Activated CD8-positive, alpha-beta T cell treated with anti-CD3 and anti-CD28 coated beads, Interleukin-2, amount 10 ng/mL, durations not matched to agents 7 days and 5 days (primary cell): ENCODE measurements at regions not wholly inside any gene's neighbourhood (a gene's known extent, or its start where the extent isn't known, plus 50 kb on each side); places are given as distances from the start of the nearest gene placed in this dataset.

Experiments used
- ATAC-seq: fragments of 150-1000 bp; cut with Tn5 transposase; one replicate; pipeline ENCODE4 v1.10.0; 2021; ENCODE audit warnings: moderate library complexity
- CTCF ChIA-PET: fragments of 350-600 bp; sonication (Branson Sonifier 250); formaldehyde crosslinking; loops from one replicate; lab custom pipeline; 2021; ENCODE audit warnings: antibody characterized with exemption; lab: Charles Lee
- POLR2A ChIA-PET: fragments of 350-600 bp; sonication (Branson Sonifier 250); formaldehyde crosslinking; loops from one replicate; lab custom pipeline; 2021; ENCODE audit warnings: antibody characterized with exemption; lab: Charles Lee
- DNase-seq: peaks from one replicate; pipeline ENCODE4 v3.0.0-alpha.2; 2020
- H3K27ac Mint-ChIP-seq: one replicate; pipeline ENCODE4 v1.8.0; 2021; ENCODE audit warnings: mild to moderate bottlenecking, mixed read lengths
- H3K27me3 Mint-ChIP-seq: one replicate; pipeline ENCODE4 v1.8.0; 2021; ENCODE audit warnings: low read depth, mixed read lengths
- H3K36me3 Mint-ChIP-seq: one replicate; pipeline ENCODE4 v1.8.0; 2021; ENCODE audit warnings: low read depth, mixed read lengths
- H3K4me1 Mint-ChIP-seq: one replicate; pipeline ENCODE4 v1.8.0; 2021; ENCODE audit warnings: low read depth, mixed read lengths
- H3K4me3 Mint-ChIP-seq: one replicate; pipeline ENCODE4 v1.8.0; 2021; ENCODE audit warnings: mild to moderate bottlenecking, mixed read lengths
- H3K9me3 Mint-ChIP-seq: one replicate; pipeline ENCODE4 v1.8.0; 2022; ENCODE audit warnings: mixed read lengths; ENCODE audit not compliant: insufficient read depth

- ATAC-seq (no peak), DNase-seq (no peak)
- Mint-ChIP-seq H3K4me3 (no peak overlapping the region), H3K4me1 (no peaks in the 10 kb centered on the region), H3K27me3 (no peaks in the 10 kb centered on the region), H3K9me3 (no peaks in the 10 kb centered on the region), H3K36me3 (no peaks in the 10 kb centered on the region), H3K27ac (no peak overlapping the region)
- CTCF ChIA-PET = no interaction called here
- POLR2A ChIA-PET = no interaction called here
Measured at GRCh38 chr4:43089730-43090129, 197.2 kb downstream of the GRXCR1 start.

- ChIA-PET POLR2A (no interaction called here), CTCF (no interaction called here)
- no peak overlapping the region for H3K27ac Mint-ChIP-seq
- no peaks in the 10 kb centered on the region for H3K9me3 Mint-ChIP-seq
- no peaks in the 10 kb centered on the region for H3K27me3 Mint-ChIP-seq
- H3K36me3 Mint-ChIP-seq = no peaks in the 10 kb centered on the region
- ATAC-seq (no peak), DNase-seq (no peak)
- no peak overlapping the region for H3K4me3 Mint-ChIP-seq
- no peaks in the 10 kb centered on the region for H3K4me1 Mint-ChIP-seq
Measured at GRCh38 chr4:43103048-43103447, 210.5 kb downstream of the GRXCR1 start.

- ATAC-seq (no peak), DNase-seq (no peak)
- Mint-ChIP-seq H3K36me3 (no peaks in the 10 kb centered on the region), H3K27ac (no peak overlapping the region), H3K4me3 (no peak overlapping the region), H3K9me3 (no peaks in the 10 kb centered on the region), H3K4me1 (no peaks in the 10 kb centered on the region), H3K27me3 (no peaks in the 10 kb centered on the region)
- POLR2A ChIA-PET = no interaction called here
- CTCF ChIA-PET = no interaction called here
Measured at GRCh38 chr4:43112139-43112538, 219.6 kb downstream of the GRXCR1 start.

- H3K9me3 Mint-ChIP-seq = no peaks in the 10 kb centered on the region
- POLR2A ChIA-PET = no interaction called here
- H3K4me3 Mint-ChIP-seq = no peak overlapping the region
- H3K4me1 Mint-ChIP-seq = no peaks in the 10 kb centered on the region
- DNase-seq (no peak), ATAC-seq (no peak)
- H3K36me3 Mint-ChIP-seq = no peaks in the 10 kb centered on the region
- no peak overlapping the region for H3K27ac Mint-ChIP-seq
- H3K27me3 Mint-ChIP-seq = no peaks in the 10 kb centered on the region
- CTCF ChIA-PET = no interaction called here
Measured at GRCh38 chr4:43113196-43113595, 220.7 kb downstream of the GRXCR1 start.

GRCh38 chr4:43126595-43126994 is 234.1 kb downstream of the GRXCR1 start:
- ChIA-PET CTCF (no interaction called here), POLR2A (no interaction called here)
- ATAC-seq = no peak
- Mint-ChIP-seq H3K27me3 (no peaks in the 10 kb centered on the region), H3K4me1 (no peaks in the 10 kb centered on the region), H3K4me3 (no peak overlapping the region), H3K36me3 (no peaks in the 10 kb centered on the region), H3K27ac (no peak overlapping the region), H3K9me3 (no peaks in the 10 kb centered on the region)
- DNase-seq = no peak

GRCh38 chr4:43130228-43131021 is 237.9 kb downstream of the GRXCR1 start:
- no peaks in the 10 kb centered on the region for H3K4me1 Mint-ChIP-seq
- ATAC-seq (no peak), DNase-seq (no peak)
- no peak overlapping the region for H3K27ac Mint-ChIP-seq
- no peaks in the 10 kb centered on the region for H3K9me3 Mint-ChIP-seq
- no peaks in the 10 kb centered on the region for H3K36me3 Mint-ChIP-seq
- POLR2A ChIA-PET = no interaction called here
- H3K27me3 Mint-ChIP-seq = no peaks in the 10 kb centered on the region
- CTCF ChIA-PET = no interaction called here
- H3K4me3 Mint-ChIP-seq = no peak overlapping the region

GRCh38 chr4:43132010-43132582 is 239.6 kb downstream of the GRXCR1 start:
- DNase-seq = peak; percentile 67
- Mint-ChIP-seq H3K4me1 (no peaks in the 10 kb centered on the region), H3K4me3 (no peak overlapping the region), H3K36me3 (no peaks in the 10 kb centered on the region), H3K9me3 (no peaks in the 10 kb centered on the region), H3K27ac (no peak overlapping the region), H3K27me3 (no peaks in the 10 kb centered on the region)
- ChIA-PET POLR2A (no interaction called here), CTCF (interaction anchor here (0.8 to 1.3 kb wide), 4 partner anchors 12 to 60 kb away, joined by 3 to 5 read pairs (median 4); no protein-coding TSS in a partner anchor)
- ATAC-seq = no peak

- Mint-ChIP-seq H3K27me3 (no peaks in the 10 kb centered on the region), H3K9me3 (peaks cover under 1% of the 10 kb centered on the region), H3K36me3 (no peaks in the 10 kb centered on the region), H3K4me3 (no peak overlapping the region), H3K27ac (no peak overlapping the region), H3K4me1 (no peaks in the 10 kb centered on the region)
- no peak for DNase-seq
- no peak for ATAC-seq
- ChIA-PET CTCF (no interaction called here), POLR2A (no interaction called here)
Measured at GRCh38 chr4:43133566-43133965, 241.1 kb downstream of the GRXCR1 start.

- H3K9me3 Mint-ChIP-seq = peaks cover 11% of the 10 kb centered on the region
- H3K27ac Mint-ChIP-seq = no peak overlapping the region
- H3K4me1 Mint-ChIP-seq = no peaks in the 10 kb centered on the region
- no peaks in the 10 kb centered on the region for H3K36me3 Mint-ChIP-seq
- no peak for ATAC-seq
- H3K27me3 Mint-ChIP-seq = no peaks in the 10 kb centered on the region
- DNase-seq = no peak
- ChIA-PET CTCF (no interaction called here), POLR2A (no interaction called here)
- no peak overlapping the region for H3K4me3 Mint-ChIP-seq
Measured at GRCh38 chr4:43136752-43137151, 244.2 kb downstream of the GRXCR1 start.

- POLR2A ChIA-PET = no interaction called here
- no peaks in the 10 kb centered on the region for H3K4me1 Mint-ChIP-seq
- H3K36me3 Mint-ChIP-seq = no peaks in the 10 kb centered on the region
- DNase-seq = no peak
- no peaks in the 10 kb centered on the region for H3K27me3 Mint-ChIP-seq
- no peak overlapping the region for H3K4me3 Mint-ChIP-seq
- no peak for ATAC-seq
- H3K27ac Mint-ChIP-seq = no peak overlapping the region
- H3K9me3 Mint-ChIP-seq = no peaks in the 10 kb centered on the region
- CTCF ChIA-PET = no interaction called here
Measured at GRCh38 chr4:43146198-43146597, 253.7 kb downstream of the GRXCR1 start.

- no peak for ATAC-seq
- H3K27me3 Mint-ChIP-seq = no peaks in the 10 kb centered on the region
- POLR2A ChIA-PET = no interaction called here
- no peak for DNase-seq
- H3K27ac Mint-ChIP-seq = no peak overlapping the region
- CTCF ChIA-PET = interaction anchor here (1.0 kb wide), 1 partner anchor 17 kb away, joined by 4 read pairs; no protein-coding TSS in a partner anchor
- no peak overlapping the region for H3K4me3 Mint-ChIP-seq
- H3K9me3 Mint-ChIP-seq = no peaks in the 10 kb centered on the region
- no peaks in the 10 kb centered on the region for H3K36me3 Mint-ChIP-seq
- H3K4me1 Mint-ChIP-seq = no peaks in the 10 kb centered on the region
Measured at GRCh38 chr4:43148481-43148880, 256.0 kb downstream of the GRXCR1 start.

GRCh38 chr4:43163101-43163792 is 270.7 kb downstream of the GRXCR1 start:
- POLR2A ChIA-PET = no interaction called here
- no peak overlapping the region for H3K4me3 Mint-ChIP-seq

More at GRCh38 chr4:43163101-43163792, 270.7 kb downstream of the GRXCR1 start:
- H3K27ac Mint-ChIP-seq = no peak overlapping the region
- H3K4me1 Mint-ChIP-seq = no peaks in the 10 kb centered on the region
- H3K36me3 Mint-ChIP-seq = no peaks in the 10 kb centered on the region
- ATAC-seq = no peak
- CTCF ChIA-PET = no interaction called here
- no peak for DNase-seq
- no peaks in the 10 kb centered on the region for H3K27me3 Mint-ChIP-seq
- H3K9me3 Mint-ChIP-seq = no peaks in the 10 kb centered on the region
